ENCODE measurements at regions not wholly inside any gene's neighbourhood (a gene's known extent, or its start where the extent isn't known, plus 50 kb on each side); places are given as distances from the start of the nearest gene placed in this dataset.

- TF ChIP-seq RAD21 (IDR thresholded peaks at IDR 0.05; ENCODE audit: low read depth): no peak
- TF ChIP-seq TCF12 (IDR thresholded peaks at IDR 0.05; ENCODE audit: low read depth): no peak
- no peak for TF ChIP-seq FOXM1 (IDR thresholded peaks at IDR 0.05; ENCODE audit: borderline replicate concordance, low read depth)
- no peak for TF ChIP-seq USF1 (IDR thresholded peaks at IDR 0.05)
- TF ChIP-seq TAF1 (IDR thresholded peaks at IDR 0.05; ENCODE audit: low read depth): no peak
- no peak for TF ChIP-seq EGR1 (IDR thresholded peaks at IDR 0.05)
- no peak for TF ChIP-seq TEAD4 (IDR thresholded peaks at IDR 0.05)
- TF ChIP-seq CEBPB (IDR thresholded peaks at IDR 0.05): no peak
- TF ChIP-seq MAX (IDR thresholded peaks at IDR 0.05): no peak
- no peak for TF ChIP-seq ZBTB7A (IDR thresholded peaks at IDR 0.05; ENCODE audit: low read depth)
- TF ChIP-seq YY1 (IDR thresholded peaks at IDR 0.05; ENCODE audit: low read depth): no peak
These were observed 197.0 kb upstream of the FKBP1C start for GRCh38 chr6:63014290-63014689.

GRCh38 chr6:63022631-63023030, 188.6 kb upstream of the FKBP1C start:
- TF ChIP-seq EP300 (IDR thresholded peaks at IDR 0.05; ENCODE audit: borderline replicate concordance) (no peak), FOXM1 (IDR thresholded peaks at IDR 0.05; ENCODE audit: borderline replicate concordance, low read depth) (no peak), REST (IDR thresholded peaks at IDR 0.05; ENCODE audit: low read depth) (no peak), NFIC (IDR thresholded peaks at IDR 0.05) (no peak), EGR1 (IDR thresholded peaks at IDR 0.05) (no peak), YY1 (IDR thresholded peaks at IDR 0.05; ENCODE audit: low read depth) (no peak), TAF1 (IDR thresholded peaks at IDR 0.05; ENCODE audit: low read depth) (no peak), RAD21 (IDR thresholded peaks at IDR 0.05; ENCODE audit: low read depth) (no peak), TCF12 (IDR thresholded peaks at IDR 0.05; ENCODE audit: low read depth) (no peak)

- TF ChIP-seq EP300 (IDR thresholded peaks at IDR 0.05; ENCODE audit: borderline replicate concordance) (no peak), EGR1 (IDR thresholded peaks at IDR 0.05) (no peak), ZBTB7A (IDR thresholded peaks at IDR 0.05; ENCODE audit: low read depth) (no peak), USF1 (IDR thresholded peaks at IDR 0.05) (no peak), YY1 (IDR thresholded peaks at IDR 0.05; ENCODE audit: low read depth) (no peak), TAF1 (IDR thresholded peaks at IDR 0.05; ENCODE audit: low read depth) (no peak), CREB1 (IDR thresholded peaks at IDR 0.05; ENCODE audit: low read depth) (no peak), TCF12 (IDR thresholded peaks at IDR 0.05; ENCODE audit: low read depth) (no peak), TEAD4 (IDR thresholded peaks at IDR 0.05) (no peak), CEBPB (IDR thresholded peaks at IDR 0.05) (no peak), FOXM1 (IDR thresholded peaks at IDR 0.05; ENCODE audit: borderline replicate concordance, low read depth) (no peak), RAD21 (IDR thresholded peaks at IDR 0.05; ENCODE audit: low read depth) (no peak), NFIC (IDR thresholded peaks at IDR 0.05) (no peak), MAX (IDR thresholded peaks at IDR 0.05) (no peak), REST (IDR thresholded peaks at IDR 0.05; ENCODE audit: low read depth) (no peak)
These were observed 187.5 kb upstream of the FKBP1C start for GRCh38 chr6:63023726-63024125.

- TF ChIP-seq TCF12 (IDR thresholded peaks at IDR 0.05; ENCODE audit: low read depth): no peak
These were observed 162.1 kb upstream of the FKBP1C start for GRCh38 chr6:63049216-63049615.

GRCh38 chr6:63058601-63059000, 152.7 kb upstream of the FKBP1C start:
- no peak for TF ChIP-seq RAD21 (IDR thresholded peaks at IDR 0.05; ENCODE audit: low read depth)
- TF ChIP-seq ZBTB7A (IDR thresholded peaks at IDR 0.05; ENCODE audit: low read depth): no peak

- TF ChIP-seq TAF1 (IDR thresholded peaks at IDR 0.05; ENCODE audit: low read depth) (no peak), EGR1 (IDR thresholded peaks at IDR 0.05) (no peak), TCF12 (IDR thresholded peaks at IDR 0.05; ENCODE audit: low read depth) (no peak), MAX (IDR thresholded peaks at IDR 0.05) (no peak), FOXM1 (IDR thresholded peaks at IDR 0.05; ENCODE audit: borderline replicate concordance, low read depth) (no peak), YY1 (IDR thresholded peaks at IDR 0.05; ENCODE audit: low read depth) (no peak), CREB1 (IDR thresholded peaks at IDR 0.05; ENCODE audit: low read depth) (no peak), NFIC (IDR thresholded peaks at IDR 0.05) (no peak), RAD21 (IDR thresholded peaks at IDR 0.05; ENCODE audit: low read depth) (no peak), TEAD4 (IDR thresholded peaks at IDR 0.05) (no peak), REST (IDR thresholded peaks at IDR 0.05; ENCODE audit: low read depth) (no peak), ZBTB7A (IDR thresholded peaks at IDR 0.05; ENCODE audit: low read depth) (no peak), USF1 (IDR thresholded peaks at IDR 0.05) (no peak), EP300 (IDR thresholded peaks at IDR 0.05; ENCODE audit: borderline replicate concordance) (no peak)
These were observed 147.5 kb upstream of the FKBP1C start for GRCh38 chr6:63063631-63064271.
